Left lung (tissue), 4 donors: ENCODE measurements at regions not wholly inside any gene's neighbourhood (a gene's known extent, or its start where the extent isn't known, plus 50 kb on each side); places are given as distances from the start of the nearest gene placed in this dataset.

Experiments
- ATAC-seq: fragments of 200-7000 bp; cut with Tn5 transposase; one replicate; pipeline ENCODE4 v1.9.1; 2020; ENCODE audit warnings: moderate library complexity
- DNase-seq, 4 donors: peaks; one replicate each; pipeline ENCODE4 v3.0.0-alpha.2; 2013 to 2020
- H3K27ac ChIP-seq, 2 donors: fragments of 200-600 bp; sonication (generic) in 1 of 2; one replicate each; pipeline versions ENCODE4 v1.5.0 to v1.8.0; 2020 to 2021
- H3K27me3 ChIP-seq, 2 donors: fragments of 200-600 bp; sonication (generic) in 1 of 2; one replicate each; pipeline versions ENCODE4 v1.5.0 to v1.8.0; 2020 to 2021
- H3K36me3 ChIP-seq, 2 donors: fragments of 200-600 bp; sonication (generic) in 1 of 2; one replicate each; pipeline versions ENCODE4 v1.5.0 to v1.8.0; 2020 to 2021
- H3K4me1 ChIP-seq, 2 donors: fragments of 200-600 bp; one replicate each; pipeline ENCODE4 v1.8.0; 2021
- H3K4me3 ChIP-seq, 2 donors: fragments of 200-600 bp; sonication (generic) in 1 of 2; one replicate each; pipeline versions ENCODE4 v1.5.0 to v1.8.0; 2020 to 2021; ENCODE audit warnings: mild to moderate bottlenecking in 1 of 2
- H3K9me3 ChIP-seq, 2 donors: fragments of 200-600 bp; sonication (generic) in 1 of 2; one replicate each; pipeline versions ENCODE4 v1.5.0 to v1.8.0; 2020 to 2021
- CTCF ChIP-seq, 2 donors: fragments of 200-600 bp; sonication (generic) in 1 of 2; IDR thresholded peaks; one replicate each; pipeline versions ENCODE4 v1.5.0 to v1.8.0; 2021; ENCODE audit warnings: antibody characterized with exemption in 2 of 2
- intact Hi-C, 2 donors: fragments of 100-400 bp; cut with DNase I; formaldehyde crosslinking; loops; one replicate each; pipeline versions ENCODE4 v1.11.2 to v1.14.2; 2022
- donor health status: DM: no; HTN: yes; CAD: no.
- donor health status: DM: no; HTN: no; CAD: no.

- no peaks in the 10 kb centered on the region for H3K9me3 ChIP-seq
- H3K27me3 ChIP-seq: no peaks in the 10 kb centered on the region
- H3K4me3 ChIP-seq: no peak overlapping the region
- intact Hi-C loops: no loop called here
- no peaks in the 10 kb centered on the region for H3K36me3 ChIP-seq
- H3K4me1 ChIP-seq: no peaks in the 10 kb centered on the region
- no peak for TF ChIP-seq CTCF (IDR thresholded peaks at IDR 0.05)
- no peak for DNase-seq
- ATAC-seq: no peak
- H3K27ac ChIP-seq: no peak overlapping the region
Measured at GRCh38 chr12:126061777-126062176, 996.5 kb downstream of the AACS start.

DNA sequence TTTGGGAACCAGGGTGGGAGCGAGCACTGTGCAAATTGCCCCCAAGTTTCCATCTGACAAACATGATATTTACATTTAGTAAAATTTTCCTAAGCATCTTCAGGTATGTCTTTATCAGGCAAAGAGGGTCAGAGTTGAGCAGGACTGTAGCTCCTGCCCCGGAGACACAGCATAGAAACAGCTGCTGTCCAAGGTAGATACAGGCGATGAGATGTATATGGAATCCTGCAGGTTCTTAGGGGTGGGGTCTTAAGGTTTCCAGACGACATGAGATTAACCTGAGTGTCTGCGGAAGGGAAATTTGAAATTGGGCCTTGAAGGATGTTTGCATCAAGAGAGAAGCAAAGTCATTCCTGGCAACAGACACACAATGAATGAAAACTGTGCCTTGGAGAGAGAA, 998.8 kb downstream of the AACS start:
- DNase-seq: no peak
- intact Hi-C loops: no loop called here
- H3K36me3 ChIP-seq: no peaks in the 10 kb centered on the region
- no peaks in the 10 kb centered on the region for H3K4me1 ChIP-seq
- no peak overlapping the region for H3K4me3 ChIP-seq
- no peaks in the 10 kb centered on the region for H3K9me3 ChIP-seq
- H3K27me3 ChIP-seq: no peaks in the 10 kb centered on the region
- no peak for TF ChIP-seq CTCF (IDR thresholded peaks at IDR 0.05)
- no peak overlapping the region for H3K27ac ChIP-seq
- ATAC-seq: no peak

- no peak for TF ChIP-seq CTCF (IDR thresholded peaks at IDR 0.05)
- no peak overlapping the region for H3K27ac ChIP-seq
- ATAC-seq: no peak
Measured at GRCh38 chr12:126067626-126068329, 1002.5 kb downstream of the AACS start.

GRCh38 chr12:126069549-126070165, 1004.4 kb downstream of the AACS start:
- Histone ChIP-seq H3K27me3 (no peaks in the 10 kb centered on the region), H3K9me3 (peaks cover 0 to 21% of the 10 kb centered on the region in 2 donors), H3K36me3 (no peaks in the 10 kb centered on the region), H3K27ac (no peak overlapping the region), H3K4me1 (no peaks in the 10 kb centered on the region), H3K4me3 (no peak overlapping the region)
- intact Hi-C loops: no loop called here
- DNase-seq (peak in 1 of 4 donors; percentile 7), ATAC-seq (peak; percentile 64)
- peak; percentile 50 to 58 for TF ChIP-seq CTCF (IDR thresholded peaks at IDR 0.05)

More at GRCh38 chr12:126067626-126068329, 1002.5 kb downstream of the AACS start:
- H3K27me3 ChIP-seq: no peaks in the 10 kb centered on the region
- H3K4me3 ChIP-seq: no peak overlapping the region
- H3K36me3 ChIP-seq: no peaks in the 10 kb centered on the region
- intact Hi-C loops: no loop called here
- no peaks in the 10 kb centered on the region for H3K4me1 ChIP-seq
- H3K9me3 ChIP-seq: peaks cover 0 to 15% of the 10 kb centered on the region in 2 donors
- DNase-seq: no peak

DNA sequence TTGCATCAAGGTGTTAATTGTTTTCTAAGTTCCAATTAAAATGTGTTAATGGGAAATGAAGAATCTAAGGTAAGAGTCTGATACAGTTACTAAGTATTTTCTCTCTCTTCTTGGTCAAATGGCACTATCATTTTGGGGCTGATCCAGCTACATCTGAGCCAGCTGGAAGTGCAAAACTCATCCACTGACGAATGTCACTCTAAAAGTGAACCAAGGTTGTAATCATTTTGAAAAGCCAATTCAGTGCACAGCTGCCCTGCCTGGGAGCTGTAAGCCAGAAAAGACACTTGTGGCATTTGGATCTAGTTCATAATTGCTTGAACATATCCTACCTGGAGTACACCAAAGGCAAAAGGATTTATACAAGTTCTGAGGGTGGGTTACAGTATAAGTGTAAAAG, 1011.3 kb downstream of the AACS start:
- no peak overlapping the region for H3K27ac ChIP-seq
- no peak overlapping the region for H3K4me3 ChIP-seq
- no peak for DNase-seq
- no peak for TF ChIP-seq CTCF (IDR thresholded peaks at IDR 0.05)
- ATAC-seq: no peak
- H3K9me3 ChIP-seq: peaks cover 0 to 9% of the 10 kb centered on the region in 2 donors
- no peaks in the 10 kb centered on the region for H3K36me3 ChIP-seq
- intact Hi-C loops: no loop called here
- no peaks in the 10 kb centered on the region for H3K4me1 ChIP-seq
- H3K27me3 ChIP-seq: no peaks in the 10 kb centered on the region
